Loucy (cell line): ENCODE measurements at regions not wholly inside any gene's neighbourhood (a gene's known extent, or its start where the extent isn't known, plus 50 kb on each side); places are given as distances from the start of the nearest gene placed in this dataset.

ENCODE experiments used
- EZH2phosphoT487 ChIP-seq: fragments of 200-600 bp; IDR thresholded peaks from 2 replicates; pipeline ENCODE4 v1.6.1; 2018; ENCODE audit warnings: antibody characterized with exemption, mild to moderate bottlenecking, moderate library complexity, borderline replicate concordance
- TF ChIP-seq, protein P1 (sequence below): fragments of 200-600 bp; sonication (generic); conservative IDR thresholded peaks from 2 replicates; pipeline ENCODE4 v1.5.1; 2014; ENCODE audit warnings: mild to moderate bottlenecking, antibody characterized with exemption, low read length

DNA sequence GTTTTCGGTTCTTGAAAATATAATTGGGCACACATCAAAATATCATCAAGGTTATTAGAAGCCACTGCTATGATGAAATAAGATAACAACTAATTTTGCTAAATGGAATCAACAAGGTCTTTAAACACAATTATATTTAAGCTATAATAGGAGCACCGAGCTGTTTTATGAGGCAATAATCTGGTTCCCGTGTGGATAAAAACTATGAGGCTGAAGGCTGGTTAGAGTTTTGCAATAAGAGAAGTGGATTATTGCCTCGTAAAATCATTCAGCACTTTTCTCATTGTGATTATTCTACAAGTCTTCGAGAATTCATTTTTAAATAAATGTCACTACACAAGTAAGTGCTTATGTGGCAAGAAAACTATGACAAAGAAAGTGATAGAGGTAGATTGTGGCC, 975.7 kb upstream of the ADGRL2 start:
- TF ChIP-seq, protein P1, sequence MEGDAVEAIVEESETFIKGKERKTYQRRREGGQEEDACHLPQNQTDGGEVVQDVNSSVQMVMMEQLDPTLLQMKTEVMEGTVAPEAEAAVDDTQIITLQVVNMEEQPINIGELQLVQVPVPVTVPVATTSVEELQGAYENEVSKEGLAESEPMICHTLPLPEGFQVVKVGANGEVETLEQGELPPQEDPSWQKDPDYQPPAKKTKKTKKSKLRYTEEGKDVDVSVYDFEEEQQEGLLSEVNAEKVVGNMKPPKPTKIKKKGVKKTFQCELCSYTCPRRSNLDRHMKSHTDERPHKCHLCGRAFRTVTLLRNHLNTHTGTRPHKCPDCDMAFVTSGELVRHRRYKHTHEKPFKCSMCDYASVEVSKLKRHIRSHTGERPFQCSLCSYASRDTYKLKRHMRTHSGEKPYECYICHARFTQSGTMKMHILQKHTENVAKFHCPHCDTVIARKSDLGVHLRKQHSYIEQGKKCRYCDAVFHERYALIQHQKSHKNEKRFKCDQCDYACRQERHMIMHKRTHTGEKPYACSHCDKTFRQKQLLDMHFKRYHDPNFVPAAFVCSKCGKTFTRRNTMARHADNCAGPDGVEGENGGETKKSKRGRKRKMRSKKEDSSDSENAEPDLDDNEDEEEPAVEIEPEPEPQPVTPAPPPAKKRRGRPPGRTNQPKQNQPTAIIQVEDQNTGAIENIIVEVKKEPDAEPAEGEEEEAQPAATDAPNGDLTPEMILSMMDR = no peak
- TF ChIP-seq EZH2phosphoT487 = no peak
